Neural cell (in vitro differentiated cells): ENCODE measurements at regions not wholly inside any gene's neighbourhood (a gene's known extent, or its start where the extent isn't known, plus 50 kb on each side); places are given as distances from the start of the nearest gene placed in this dataset.

Experiments used
- CTCF ChIP-seq: fragments of 450-650 bp; IDR thresholded peaks from 2 replicates; pipeline ENCODE4 v1.5.1; 2014; ENCODE audit warnings: antibody characterized with exemption, mild to moderate bottlenecking, moderate library complexity; ENCODE audit not compliant: poor library complexity, severe bottlenecking
- EP300 ChIP-seq: fragments of 450-650 bp; conservative IDR thresholded peaks from 2 replicates; pipeline ENCODE4 v1.6.1; 2014; ENCODE audit warnings: antibody characterized with exemption, mild to moderate bottlenecking, moderate library complexity; ENCODE audit not compliant: poor library complexity, severe bottlenecking
- EZH2 ChIP-seq: fragments of 200-600, 300-800 bp; shearing (Covaris generic), sonication (generic); IDR thresholded peaks from 2 replicates; pipeline ENCODE4 v1.6.1; 2014; ENCODE audit warnings: antibody characterized with exemption, low read length, borderline replicate concordance, mild to moderate bottlenecking; ENCODE audit not compliant: insufficient read depth, poor library complexity, severe bottlenecking
- POLR2AphosphoS5 ChIP-seq: IDR thresholded peaks from 2 replicates; pipeline ENCODE4 v1.6.1; 2012
- RAD21 ChIP-seq: fragments of 450-650 bp; conservative IDR thresholded peaks from 2 replicates; pipeline ENCODE4 v1.6.1; 2014; ENCODE audit warnings: antibody characterized with exemption, mild to moderate bottlenecking, moderate library complexity
- SMC3 ChIP-seq: fragments of 450-650 bp; conservative IDR thresholded peaks from 2 replicates; pipeline ENCODE4 v1.6.1; 2014; ENCODE audit warnings: antibody characterized with exemption, mild to moderate bottlenecking, moderate library complexity; ENCODE audit not compliant: poor library complexity
- TAF1 ChIP-seq: IDR thresholded peaks from 2 replicates; pipeline ENCODE4 v1.6.1; 2012; ENCODE audit warnings: low read depth

GRCh38 chr5:25190521-25191000 lies 545.8 kb upstream of the CDH10 start:
- TF ChIP-seq RAD21 (no peak), EZH2 (no peak), CTCF (no peak), EP300 (no peak), POLR2AphosphoS5 (no peak), SMC3 (no peak), TAF1 (no peak)
